Caco-2 (cell line): ENCODE measurements at regions not wholly inside any gene's neighbourhood (a gene's known extent, or its start where the extent isn't known, plus 50 kb on each side); places are given as distances from the start of the nearest gene placed in this dataset.

Source experiments
- BruUV-seq: library from RNA; stranded (reverse); fragments of 400-500 nt; replicated peaks from 2 replicates; lab custom pipeline; 2021; lab: Mats Ljungman, UMichigan
- CTCF ChIA-PET: fragments of 300-600 bp; sonication (Branson Sonifier 250); formaldehyde crosslinking; loops from one replicate; lab custom pipeline; 2022; ENCODE audit warnings: antibody characterized with exemption; lab: Charles Lee
- POLR2A ChIA-PET: fragments of 300-600 bp; sonication (Branson Sonifier 250); formaldehyde crosslinking; loops from one replicate; lab custom pipeline; 2022; ENCODE audit warnings: antibody characterized with exemption; lab: Charles Lee
- DNase-seq, 2 experiments: peaks; one replicate each; pipeline versions ENCODE4 v3.0.0 to v3.0.0-alpha.2; 2020 to 2022
- H3K27me3 ChIP-seq: replicated peaks from 2 replicates; pipeline ENCODE4 v1.6.0; 2011; ENCODE audit warnings: low read length; ENCODE audit not compliant: control insufficient read depth, insufficient read depth
- H3K36me3 ChIP-seq: 2 replicates; pipeline ENCODE4 v1.5.1; 2011; ENCODE audit warnings: low read length; ENCODE audit not compliant: control insufficient read depth, insufficient read depth
- H3K4me1 ChIP-seq: fragments of 250-450 bp; sonication (Bioruptor Pico); 2 replicates; pipeline ENCODE4 v1.5.1; 2020; ENCODE audit warnings: mild to moderate bottlenecking
- H3K4me3 ChIP-seq: 2 replicates; pipeline ENCODE4 v1.5.1; 2011; ENCODE audit warnings: low read depth, mild to moderate bottlenecking, control low read depth, low read length
- H3K9me3 ChIP-seq: fragments of 250-450 bp; sonication (Bioruptor Pico); 2 replicates; pipeline ENCODE4 v1.5.1; 2020; ENCODE audit warnings: mild to moderate bottlenecking, moderate library complexity
- H3K27ac Mint-ChIP-seq: one replicate; pipeline ENCODE4 v1.8.0; 2022; ENCODE audit warnings: mixed read lengths; ENCODE audit not compliant: unreplicated experiment
- H3K27me3 Mint-ChIP-seq: one replicate; pipeline ENCODE4 v1.8.0; 2022; ENCODE audit warnings: mixed read lengths; ENCODE audit not compliant: insufficient read depth, unreplicated experiment
- H3K36me3 Mint-ChIP-seq: one replicate; pipeline ENCODE4 v1.8.0; 2022; ENCODE audit warnings: mild to moderate bottlenecking, mixed read lengths; ENCODE audit not compliant: insufficient read depth, unreplicated experiment
- H3K4me1 Mint-ChIP-seq: one replicate; pipeline ENCODE4 v1.8.0; 2022; ENCODE audit warnings: low read depth, mixed read lengths; ENCODE audit not compliant: unreplicated experiment
- H3K4me3 Mint-ChIP-seq: one replicate; pipeline ENCODE4 v1.8.0; 2022; ENCODE audit warnings: mild to moderate bottlenecking, moderate library complexity, mixed read lengths; ENCODE audit not compliant: unreplicated experiment
- H3K9me3 Mint-ChIP-seq: one replicate; pipeline ENCODE4 v1.8.0; 2022; ENCODE audit warnings: mixed read lengths; ENCODE audit not compliant: unreplicated experiment
- CTCF ChIP-seq, 2 experiments: fragments of 200-600 bp in 1 of 2; IDR thresholded peaks; 1 replicate in 1 of 2; 2 replicates in 1 of 2; pipeline versions ENCODE4 v1.5.1 to v1.8.0; 2011 to 2022; ENCODE audit warnings: antibody characterized with exemption in 1 of 2, control low read depth in 1 of 2, inconsistent platforms in 1 of 2, low read depth in 1 of 2, low read length in 1 of 2, mild to moderate bottlenecking in 1 of 2, moderate library complexity in 1 of 2; ENCODE audit not compliant: insufficient read depth in 1 of 2, severe bottlenecking in 1 of 2, unreplicated experiment in 1 of 2
- intact Hi-C: fragments of 100-400 bp; cut with micrococcal nuclease; formaldehyde crosslinking; loops from one replicate; pipeline ENCODE4 v1.10.0; 2022; ENCODE audit not compliant: unreplicated experiment

- Histone ChIP-seq H3K4me3 (no peak overlapping the region), H3K27me3 (no peaks in the 10 kb centered on the region), H3K4me1 (peaks cover 25% of the 10 kb centered on the region), H3K9me3 (no peaks in the 10 kb centered on the region), H3K36me3 (no peaks in the 10 kb centered on the region)
- DNase-seq = peak; percentile 67 to 83
- Mint-ChIP-seq H3K9me3 (peaks cover 9% of the 10 kb centered on the region), H3K27ac (no peak overlapping the region), H3K36me3 (no peaks in the 10 kb centered on the region), H3K4me1 (no peaks in the 10 kb centered on the region), H3K4me3 (no peak overlapping the region), H3K27me3 (no peaks in the 10 kb centered on the region)
- ChIA-PET CTCF (no interaction called here), POLR2A (no interaction called here)
- BruUV-seq = no TSS peak
- TF ChIP-seq CTCF (IDR thresholded peaks at IDR 0.05; ENCODE audit: insufficient read depth in 1 of 2, low read depth in 1 of 2, low read length in 1 of 2, severe bottlenecking in 1 of 2, unreplicated experiment in 1 of 2) = no peak
- intact Hi-C loops = no loop called here
Measured at GRCh38 chr16:86946396-86946795, 368.0 kb downstream of the FOXL1 start.

- Histone ChIP-seq H3K9me3 (no peaks in the 10 kb centered on the region), H3K4me1 (peaks cover 25% of the 10 kb centered on the region), H3K4me3 (no peak overlapping the region), H3K36me3 (no peaks in the 10 kb centered on the region), H3K27me3 (no peaks in the 10 kb centered on the region)
- no peaks in the 10 kb centered on the region for H3K27me3 Mint-ChIP-seq
- H3K27ac Mint-ChIP-seq = peak overlapping the region; percentile 36
- POLR2A ChIA-PET = no interaction called here
- no TSS peak for BruUV-seq
- intact Hi-C loops = no loop called here
- TF ChIP-seq CTCF (IDR thresholded peaks at IDR 0.05; ENCODE audit: insufficient read depth in 1 of 2, low read depth in 1 of 2, low read length in 1 of 2, severe bottlenecking in 1 of 2, unreplicated experiment in 1 of 2) = no peak
- H3K4me3 Mint-ChIP-seq = no peak overlapping the region
- DNase-seq = no peak
- CTCF ChIA-PET = no interaction called here
- no peaks in the 10 kb centered on the region for H3K4me1 Mint-ChIP-seq
- no peaks in the 10 kb centered on the region for H3K36me3 Mint-ChIP-seq
- H3K9me3 Mint-ChIP-seq = peaks cover 9% of the 10 kb centered on the region
Measured at GRCh38 chr16:86946981-86947380, 368.6 kb downstream of the FOXL1 start.

GRCh38 chr16:86948046-86948445 is 369.1 kb downstream of the C16orf95 start:
- Mint-ChIP-seq H3K36me3 (peaks cover 3% of the 10 kb centered on the region), H3K9me3 (peaks cover 9% of the 10 kb centered on the region), H3K4me1 (no peaks in the 10 kb centered on the region), H3K27me3 (no peaks in the 10 kb centered on the region), H3K27ac (no peak overlapping the region), H3K4me3 (no peak overlapping the region)
- Histone ChIP-seq H3K36me3 (no peaks in the 10 kb centered on the region; the same call in 1 of the 2 replicates), H3K27me3 (no peaks in the 10 kb centered on the region), H3K4me3 (no peak overlapping the region), H3K9me3 (peaks cover 3% of the 10 kb centered on the region; the same call in 1 of the 2 replicates), H3K4me1 (peaks cover 25% of the 10 kb centered on the region)
- BruUV-seq = no TSS peak
- ChIA-PET CTCF (no interaction called here), POLR2A (interaction anchor here (0.6 kb wide), 1 partner anchor 70 kb away, joined by 6 read pairs; no protein-coding TSS in a partner anchor)
- intact Hi-C loops = no loop called here
- no peak for TF ChIP-seq CTCF (IDR thresholded peaks at IDR 0.05; ENCODE audit: insufficient read depth in 1 of 2, low read depth in 1 of 2, low read length in 1 of 2, severe bottlenecking in 1 of 2, unreplicated experiment in 1 of 2)
- DNase-seq = no peak
